Testis (tissue), 2 donors: ENCODE measurements at regions not wholly inside any gene's neighbourhood (a gene's known extent, or its start where the extent isn't known, plus 50 kb on each side); places are given as distances from the start of the nearest gene placed in this dataset.

Experiments
- CTCF ChIP-seq, 3 experiments: fragments of 450-650 bp in 2 of 3; fragments of 200-600 bp in 1 of 3; sonication (generic) in 1 of 3; IDR thresholded peaks; one replicate each; pipeline ENCODE4 v1.5.1; 2016 to 2019; ENCODE audit warnings: antibody characterized with exemption in 3 of 3, mild to moderate bottlenecking in 2 of 3, moderate library complexity in 1 of 3
- POLR2A ChIP-seq: fragments of 450-650 bp; IDR thresholded peaks from one replicate; pipeline ENCODE4 v1.6.1; 2017; ENCODE audit warnings: antibody characterized with exemption, mild to moderate bottlenecking, moderate library complexity

GRCh38 chr4:174071595-174071994 lies 211.9 kb downstream of the FBXO8 start:
- TF ChIP-seq CTCF (IDR thresholded peaks at IDR 0.05) (no peak), POLR2A (no peak)
